ENCODE measurements at regions not wholly inside any gene's neighbourhood (a gene's known extent, or its start where the extent isn't known, plus 50 kb on each side); places are given as distances from the start of the nearest gene placed in this dataset.

- no peak for TF ChIP-seq CTCF (conservative IDR thresholded peaks at IDR 0.05; ENCODE audit: low read depth, low read length)
- no peak for TF ChIP-seq EZH2 (IDR thresholded peaks at IDR 0.05; ENCODE audit: borderline replicate concordance, low read depth, low read length, poor library complexity, severe bottlenecking)
Measured at GRCh38 chr6:50975216-50975615, 156.5 kb downstream of the TFAP2B start.

Measured in A673 (cell line).